ENCODE measurements at regions not wholly inside any gene's neighbourhood (a gene's known extent, or its start where the extent isn't known, plus 50 kb on each side); places are given as distances from the start of the nearest gene placed in this dataset.

GRCh38 chr2:120404274-120404673 lies 58.3 kb downstream of the INHBB start:
- no peak for TF ChIP-seq CEBPB (IDR thresholded peaks at IDR 0.05)
- TF ChIP-seq CREB1 (IDR thresholded peaks at IDR 0.05; ENCODE audit: low read depth) = no peak
- TF ChIP-seq ZBTB7A (IDR thresholded peaks at IDR 0.05; ENCODE audit: low read depth) = no peak
- TF ChIP-seq RAD21 (IDR thresholded peaks at IDR 0.05; ENCODE audit: low read depth) = no peak
- TF ChIP-seq NFIC (IDR thresholded peaks at IDR 0.05) = no peak
- no peak for TF ChIP-seq EP300 (IDR thresholded peaks at IDR 0.05; ENCODE audit: borderline replicate concordance)
- TF ChIP-seq, protein P1, sequence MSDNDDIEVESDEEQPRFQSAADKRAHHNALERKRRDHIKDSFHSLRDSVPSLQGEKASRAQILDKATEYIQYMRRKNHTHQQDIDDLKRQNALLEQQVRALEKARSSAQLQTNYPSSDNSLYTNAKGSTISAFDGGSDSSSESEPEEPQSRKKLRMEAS (IDR thresholded peaks at IDR 0.05) = no peak
- no peak for TF ChIP-seq USF1 (IDR thresholded peaks at IDR 0.05)
- no peak for TF ChIP-seq FOXM1 (IDR thresholded peaks at IDR 0.05; ENCODE audit: borderline replicate concordance, low read depth)
- no peak for TF ChIP-seq TEAD4 (IDR thresholded peaks at IDR 0.05)
- no peak for TF ChIP-seq TCF12 (IDR thresholded peaks at IDR 0.05; ENCODE audit: low read depth)

- no peak for TF ChIP-seq TEAD4 (IDR thresholded peaks at IDR 0.05)
- TF ChIP-seq, protein P1 (IDR thresholded peaks at IDR 0.05) = no peak
- no peak for TF ChIP-seq USF1 (IDR thresholded peaks at IDR 0.05)
- TF ChIP-seq, protein P2, sequence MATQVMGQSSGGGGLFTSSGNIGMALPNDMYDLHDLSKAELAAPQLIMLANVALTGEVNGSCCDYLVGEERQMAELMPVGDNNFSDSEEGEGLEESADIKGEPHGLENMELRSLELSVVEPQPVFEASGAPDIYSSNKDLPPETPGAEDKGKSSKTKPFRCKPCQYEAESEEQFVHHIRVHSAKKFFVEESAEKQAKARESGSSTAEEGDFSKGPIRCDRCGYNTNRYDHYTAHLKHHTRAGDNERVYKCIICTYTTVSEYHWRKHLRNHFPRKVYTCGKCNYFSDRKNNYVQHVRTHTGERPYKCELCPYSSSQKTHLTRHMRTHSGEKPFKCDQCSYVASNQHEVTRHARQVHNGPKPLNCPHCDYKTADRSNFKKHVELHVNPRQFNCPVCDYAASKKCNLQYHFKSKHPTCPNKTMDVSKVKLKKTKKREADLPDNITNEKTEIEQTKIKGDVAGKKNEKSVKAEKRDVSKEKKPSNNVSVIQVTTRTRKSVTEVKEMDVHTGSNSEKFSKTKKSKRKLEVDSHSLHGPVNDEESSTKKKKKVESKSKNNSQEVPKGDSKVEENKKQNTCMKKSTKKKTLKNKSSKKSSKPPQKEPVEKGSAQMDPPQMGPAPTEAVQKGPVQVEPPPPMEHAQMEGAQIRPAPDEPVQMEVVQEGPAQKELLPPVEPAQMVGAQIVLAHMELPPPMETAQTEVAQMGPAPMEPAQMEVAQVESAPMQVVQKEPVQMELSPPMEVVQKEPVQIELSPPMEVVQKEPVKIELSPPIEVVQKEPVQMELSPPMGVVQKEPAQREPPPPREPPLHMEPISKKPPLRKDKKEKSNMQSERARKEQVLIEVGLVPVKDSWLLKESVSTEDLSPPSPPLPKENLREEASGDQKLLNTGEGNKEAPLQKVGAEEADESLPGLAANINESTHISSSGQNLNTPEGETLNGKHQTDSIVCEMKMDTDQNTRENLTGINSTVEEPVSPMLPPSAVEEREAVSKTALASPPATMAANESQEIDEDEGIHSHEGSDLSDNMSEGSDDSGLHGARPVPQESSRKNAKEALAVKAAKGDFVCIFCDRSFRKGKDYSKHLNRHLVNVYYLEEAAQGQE (IDR thresholded peaks at IDR 0.05; ENCODE audit: low read depth) = no peak
- no peak for TF ChIP-seq ZBTB7A (IDR thresholded peaks at IDR 0.05; ENCODE audit: low read depth)
- no peak for TF ChIP-seq TCF12 (IDR thresholded peaks at IDR 0.05; ENCODE audit: low read depth)
- TF ChIP-seq CEBPB (IDR thresholded peaks at IDR 0.05) = no peak
- TF ChIP-seq CREB1 (IDR thresholded peaks at IDR 0.05; ENCODE audit: low read depth) = no peak
- TF ChIP-seq FOXM1 (IDR thresholded peaks at IDR 0.05; ENCODE audit: borderline replicate concordance, low read depth) = no peak
- no peak for TF ChIP-seq TAF1 (IDR thresholded peaks at IDR 0.05; ENCODE audit: low read depth)
- no peak for TF ChIP-seq EGR1 (IDR thresholded peaks at IDR 0.05)
- no peak for TF ChIP-seq NFIC (IDR thresholded peaks at IDR 0.05)
- no peak for TF ChIP-seq RAD21 (IDR thresholded peaks at IDR 0.05; ENCODE audit: low read depth)
- TF ChIP-seq EP300 (IDR thresholded peaks at IDR 0.05; ENCODE audit: borderline replicate concordance) = no peak
- TF ChIP-seq YY1 (IDR thresholded peaks at IDR 0.05; ENCODE audit: low read depth) = no peak
These were observed 59.2 kb downstream of the INHBB start for GRCh38 chr2:120404941-120405758.

DNA sequence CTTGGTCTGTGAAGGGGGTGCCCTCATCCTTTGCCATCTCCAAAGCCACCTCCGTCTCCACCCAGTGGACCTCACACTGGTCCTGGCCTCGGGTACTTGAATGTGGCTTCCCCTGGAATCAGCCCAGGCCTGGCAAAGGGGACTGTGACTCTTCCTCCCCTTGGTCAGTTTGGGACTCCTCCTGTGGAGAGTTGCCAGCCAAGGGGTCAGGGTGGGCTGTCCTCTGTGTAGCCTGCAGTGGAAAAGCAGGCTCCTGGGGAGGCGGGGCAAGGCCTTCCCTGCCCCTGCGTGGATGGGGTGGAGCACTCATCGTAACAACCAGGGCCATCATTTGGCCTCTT lies 59.8 kb downstream of the INHBB start:
- TF ChIP-seq RAD21 (IDR thresholded peaks at IDR 0.05; ENCODE audit: low read depth) (no peak), USF1 (IDR thresholded peaks at IDR 0.05) (no peak), TCF12 (IDR thresholded peaks at IDR 0.05; ENCODE audit: low read depth) (no peak), TAF1 (IDR thresholded peaks at IDR 0.05; ENCODE audit: low read depth) (no peak), EP300 (IDR thresholded peaks at IDR 0.05; ENCODE audit: borderline replicate concordance) (no peak), EGR1 (IDR thresholded peaks at IDR 0.05) (no peak), ZBTB7A (IDR thresholded peaks at IDR 0.05; ENCODE audit: low read depth) (no peak), CREB1 (IDR thresholded peaks at IDR 0.05; ENCODE audit: low read depth) (no peak), CEBPB (IDR thresholded peaks at IDR 0.05) (no peak), FOXM1 (IDR thresholded peaks at IDR 0.05; ENCODE audit: borderline replicate concordance, low read depth) (no peak), YY1 (IDR thresholded peaks at IDR 0.05; ENCODE audit: low read depth) (no peak), NFIC (IDR thresholded peaks at IDR 0.05) (no peak), TEAD4 (IDR thresholded peaks at IDR 0.05) (no peak)
- TF ChIP-seq, protein P1 (IDR thresholded peaks at IDR 0.05) = no peak
- TF ChIP-seq, protein P2 (IDR thresholded peaks at IDR 0.05; ENCODE audit: low read depth) = no peak

GRCh38 chr2:120406566-120406965 lies 60.6 kb downstream of the INHBB start:
- TF ChIP-seq, protein P2 (IDR thresholded peaks at IDR 0.05; ENCODE audit: low read depth) = no peak
- TF ChIP-seq EP300 (IDR thresholded peaks at IDR 0.05; ENCODE audit: borderline replicate concordance) = no peak
- TF ChIP-seq, protein P1 (IDR thresholded peaks at IDR 0.05) = no peak
- no peak for TF ChIP-seq CREB1 (IDR thresholded peaks at IDR 0.05; ENCODE audit: low read depth)
- TF ChIP-seq FOXM1 (IDR thresholded peaks at IDR 0.05; ENCODE audit: borderline replicate concordance, low read depth) = no peak
- no peak for TF ChIP-seq ZBTB7A (IDR thresholded peaks at IDR 0.05; ENCODE audit: low read depth)
- TF ChIP-seq TCF12 (IDR thresholded peaks at IDR 0.05; ENCODE audit: low read depth) = no peak
- no peak for TF ChIP-seq YY1 (IDR thresholded peaks at IDR 0.05; ENCODE audit: low read depth)
- no peak for TF ChIP-seq RAD21 (IDR thresholded peaks at IDR 0.05; ENCODE audit: low read depth)
- TF ChIP-seq NFIC (IDR thresholded peaks at IDR 0.05) = no peak
- TF ChIP-seq EGR1 (IDR thresholded peaks at IDR 0.05) = no peak
- TF ChIP-seq TEAD4 (IDR thresholded peaks at IDR 0.05) = no peak
- TF ChIP-seq CEBPB (IDR thresholded peaks at IDR 0.05) = no peak
- no peak for TF ChIP-seq TAF1 (IDR thresholded peaks at IDR 0.05; ENCODE audit: low read depth)
- TF ChIP-seq USF1 (IDR thresholded peaks at IDR 0.05) = no peak
